OCI-LY7 (cell line): ENCODE measurements at regions not wholly inside any gene's neighbourhood (a gene's known extent, or its start where the extent isn't known, plus 50 kb on each side); places are given as distances from the start of the nearest gene placed in this dataset.

Experiments
- BruUV-seq: library from RNA; stranded (reverse); fragments of 400-500 nt; replicated peaks from 2 replicates; lab custom pipeline; 2021; lab: Mats Ljungman, UMichigan
- CTCF ChIA-PET: fragments of 300-600 bp; sonication (Branson Sonifier 250); formaldehyde crosslinking; loops from one replicate; lab custom pipeline; 2022; ENCODE audit warnings: antibody characterized with exemption; ENCODE audit not compliant: unreplicated experiment; lab: Charles Lee
- POLR2A ChIA-PET: fragments of 300-600 bp; sonication (Branson Sonifier 250); formaldehyde crosslinking; loops from one replicate; lab custom pipeline; 2022; ENCODE audit warnings: antibody characterized with exemption; lab: Charles Lee
- DNase-seq: peaks from one replicate; pipeline ENCODE4 v3.0.0-alpha.2; 2015; ENCODE audit warnings: low spot score
- H2AFZ ChIP-seq: fragments of 200-600 bp; sonication (generic), shearing (Covaris generic); 2 replicates; pipeline ENCODE4 v1.6.1; 2014; ENCODE audit warnings: mild to moderate bottlenecking, antibody characterized with exemption, low read length, moderate library complexity
- H3K27ac ChIP-seq: fragments of 200-600 bp; sonication (generic); 2 replicates; pipeline ENCODE4 v1.5.1; 2014; ENCODE audit warnings: mixed run types, low read depth, mild to moderate bottlenecking, moderate library complexity, low read length, inconsistent platforms; ENCODE audit not compliant: poor library complexity, severe bottlenecking
- H3K36me3 ChIP-seq: fragments of 200-600 bp; sonication (generic); 2 replicates; pipeline ENCODE4 v1.6.1; 2014; ENCODE audit warnings: mild to moderate bottlenecking, antibody characterized with exemption, low read length, moderate library complexity, mixed read lengths; ENCODE audit not compliant: insufficient read depth
- H3K4me1 ChIP-seq: fragments of 200-600 bp; sonication (generic); 2 replicates; pipeline ENCODE4 v1.5.1; 2014; ENCODE audit warnings: mild to moderate bottlenecking, low read length; ENCODE audit not compliant: insufficient read depth, poor library complexity, severe bottlenecking
- H3K4me2 ChIP-seq: fragments of 200-600 bp; sonication (generic); 2 replicates; pipeline ENCODE4 v1.6.1; 2014; ENCODE audit warnings: mild to moderate bottlenecking, low read length
- H3K4me3 ChIP-seq: fragments of 200-600 bp; sonication (generic); 2 replicates; pipeline ENCODE4 v1.5.1; 2014; ENCODE audit warnings: mild to moderate bottlenecking, low read depth, low read length; ENCODE audit not compliant: poor library complexity, severe bottlenecking
- H3K79me2 ChIP-seq: fragments of 200-600 bp; sonication (generic); 2 replicates; pipeline ENCODE4 v1.6.1; 2016; ENCODE audit warnings: low read depth, mild to moderate bottlenecking, low read length, moderate library complexity, mixed read lengths; ENCODE audit not compliant: insufficient read depth
- H3K9me2 ChIP-seq: fragments of 200-600 bp; sonication (generic); 2 replicates; pipeline ENCODE4 v1.6.1; 2016; ENCODE audit warnings: mild to moderate bottlenecking, low read length, mixed read lengths; ENCODE audit not compliant: insufficient read depth
- H3K9me3 ChIP-seq: fragments of 200-600 bp; sonication (generic); 2 replicates; pipeline ENCODE4 v1.6.1; 2014; ENCODE audit warnings: mild to moderate bottlenecking, mixed run types, low read length, mixed read lengths
- H4K20me1 ChIP-seq: fragments of 200-600 bp; sonication (generic); 2 replicates; pipeline ENCODE4 v1.6.1; 2014; ENCODE audit warnings: mild to moderate bottlenecking, antibody characterized with exemption, low read length, moderate library complexity, mixed read lengths; ENCODE audit not compliant: insufficient read depth
- EZH2phosphoT487 ChIP-seq: fragments of 200-600 bp; sonication (generic); IDR thresholded peaks from 2 replicates; pipeline ENCODE4 v1.6.1; 2018; ENCODE audit warnings: low read depth, borderline replicate concordance, mild to moderate bottlenecking, mixed run types, antibody characterized with exemption, low read length, moderate library complexity, mixed read lengths
- intact Hi-C: fragments of 100-400 bp; cut with micrococcal nuclease; formaldehyde crosslinking; loops from one replicate; pipeline ENCODE4 v1.10.0; 2022; ENCODE audit not compliant: unreplicated experiment
- TF ChIP-seq, protein P1 (sequence below): fragments of 200-600 bp; sonication (generic); conservative IDR thresholded peaks from 2 replicates; pipeline ENCODE4 v1.5.1; 2014; ENCODE audit warnings: mild to moderate bottlenecking, antibody characterized with exemption, low read length, moderate library complexity, mixed read lengths

DNA sequence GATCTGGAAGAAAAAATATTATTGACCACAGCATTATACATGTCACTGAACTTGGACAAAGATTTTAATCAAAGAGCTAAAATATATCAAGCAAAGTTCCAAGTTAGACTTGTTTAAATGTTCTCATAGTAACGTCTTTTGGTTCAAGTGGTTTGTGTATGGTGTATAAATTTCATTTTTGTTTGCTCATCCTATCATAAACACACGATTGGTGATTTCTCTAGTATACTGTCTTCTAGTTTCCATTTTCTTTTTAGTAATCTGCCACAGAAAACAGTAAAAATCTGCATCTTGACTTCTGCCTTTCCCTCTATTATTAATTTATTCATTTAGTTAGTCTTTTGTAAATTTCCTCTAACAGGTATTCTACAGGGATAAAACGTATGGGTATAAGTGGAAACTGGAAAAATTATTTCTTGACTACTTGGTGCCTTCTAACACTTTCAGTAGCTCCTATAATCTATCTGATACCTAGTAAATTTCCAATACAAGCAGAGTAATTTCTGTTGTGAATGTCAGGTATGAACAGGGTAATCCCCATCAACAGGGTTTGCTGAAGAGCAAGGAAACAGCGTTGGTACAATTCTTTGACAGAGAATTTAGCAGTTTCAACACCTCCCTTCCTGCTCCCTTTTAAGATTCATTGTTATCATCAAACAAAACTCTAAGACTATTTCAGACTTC lies 268.0 kb downstream of the PTPRC start:
- CTCF ChIA-PET: no interaction called here
- H3K4me3 ChIP-seq: no peak overlapping the region
- H2AFZ ChIP-seq: no peak overlapping the region
- H3K36me3 ChIP-seq: peaks cover 5% of the 10 kb centered on the region
- TF ChIP-seq EZH2phosphoT487: no peak
- TF ChIP-seq, protein P1, sequence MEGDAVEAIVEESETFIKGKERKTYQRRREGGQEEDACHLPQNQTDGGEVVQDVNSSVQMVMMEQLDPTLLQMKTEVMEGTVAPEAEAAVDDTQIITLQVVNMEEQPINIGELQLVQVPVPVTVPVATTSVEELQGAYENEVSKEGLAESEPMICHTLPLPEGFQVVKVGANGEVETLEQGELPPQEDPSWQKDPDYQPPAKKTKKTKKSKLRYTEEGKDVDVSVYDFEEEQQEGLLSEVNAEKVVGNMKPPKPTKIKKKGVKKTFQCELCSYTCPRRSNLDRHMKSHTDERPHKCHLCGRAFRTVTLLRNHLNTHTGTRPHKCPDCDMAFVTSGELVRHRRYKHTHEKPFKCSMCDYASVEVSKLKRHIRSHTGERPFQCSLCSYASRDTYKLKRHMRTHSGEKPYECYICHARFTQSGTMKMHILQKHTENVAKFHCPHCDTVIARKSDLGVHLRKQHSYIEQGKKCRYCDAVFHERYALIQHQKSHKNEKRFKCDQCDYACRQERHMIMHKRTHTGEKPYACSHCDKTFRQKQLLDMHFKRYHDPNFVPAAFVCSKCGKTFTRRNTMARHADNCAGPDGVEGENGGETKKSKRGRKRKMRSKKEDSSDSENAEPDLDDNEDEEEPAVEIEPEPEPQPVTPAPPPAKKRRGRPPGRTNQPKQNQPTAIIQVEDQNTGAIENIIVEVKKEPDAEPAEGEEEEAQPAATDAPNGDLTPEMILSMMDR: no peak
- no peak overlapping the region for H3K4me2 ChIP-seq
- POLR2A ChIA-PET: interaction anchor here (1.0 to 2.1 kb wide), 7 partner anchors 12 to 42 kb away, joined by 3 to 10 read pairs (median 4); no protein-coding TSS in a partner anchor
- intact Hi-C loops: no loop called here
- no peaks in the 10 kb centered on the region for H3K9me3 ChIP-seq
- H3K79me2 ChIP-seq: peaks cover 41% of the 10 kb centered on the region; the same call in 1 of the 2 replicates
- no peaks in the 10 kb centered on the region for H3K4me1 ChIP-seq
- H3K27ac ChIP-seq: no peak overlapping the region
- no peak for DNase-seq
- H3K9me2 ChIP-seq: no peaks in the 10 kb centered on the region
- H4K20me1 ChIP-seq: peaks cover 8% of the 10 kb centered on the region
- no TSS peak for BruUV-seq

DNA sequence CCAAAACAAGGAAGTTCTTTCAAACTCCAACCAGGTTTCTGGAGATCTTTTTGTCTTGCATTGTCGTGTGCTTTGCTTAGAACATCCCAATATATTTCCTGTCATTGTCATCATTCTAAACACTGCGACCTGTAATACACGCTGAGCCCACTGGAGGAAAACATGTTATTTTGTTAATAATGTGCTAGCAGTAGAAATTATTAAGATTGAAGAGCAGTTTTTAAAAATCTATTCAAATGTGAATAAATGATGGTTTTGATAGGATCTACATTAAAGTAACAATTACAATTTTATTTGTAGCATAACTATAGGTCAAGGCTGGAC lies 268.5 kb downstream of the PTPRC start:
- H3K27ac ChIP-seq: no peak overlapping the region
- peaks cover 9% of the 10 kb centered on the region for H3K36me3 ChIP-seq
- no TSS peak for BruUV-seq
- no peak overlapping the region for H3K4me3 ChIP-seq
- no peak overlapping the region for H2AFZ ChIP-seq
- H3K9me2 ChIP-seq: no peaks in the 10 kb centered on the region
- H3K4me1 ChIP-seq: no peaks in the 10 kb centered on the region
- H4K20me1 ChIP-seq: peaks cover 8% of the 10 kb centered on the region
- CTCF ChIA-PET: no interaction called here
- H3K79me2 ChIP-seq: peaks cover 38% of the 10 kb centered on the region; the same call in 1 of the 2 replicates
- H3K9me3 ChIP-seq: no peaks in the 10 kb centered on the region
- intact Hi-C loops: no loop called here
- no peak for DNase-seq
- no peak for TF ChIP-seq EZH2phosphoT487
- TF ChIP-seq, protein P1: no peak
- POLR2A ChIA-PET: interaction anchor here (1.5 to 1.6 kb wide), 2 partner anchors 13 to 18 kb away, joined by 3 to 10 read pairs; no protein-coding TSS in a partner anchor
- no peak overlapping the region for H3K4me2 ChIP-seq

DNA sequence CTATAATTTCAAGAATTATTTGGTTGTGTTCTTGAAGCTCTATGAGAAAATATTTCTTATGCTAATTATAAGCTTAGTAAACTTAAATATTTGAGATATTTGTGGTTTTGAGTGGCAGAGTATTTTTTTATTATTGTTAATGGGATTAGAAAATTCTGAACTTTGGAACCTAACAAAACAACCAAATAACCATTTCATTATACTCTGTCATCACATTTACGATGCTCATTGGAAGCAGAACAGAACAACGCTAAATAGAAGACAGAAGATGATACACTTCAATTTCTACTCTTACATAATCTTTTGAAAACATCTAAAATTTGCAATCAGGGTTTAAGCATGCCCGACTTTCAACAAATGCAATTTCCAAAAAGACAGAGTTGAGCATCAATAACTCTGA lies 270.2 kb downstream of the PTPRC start:
- Histone ChIP-seq H3K36me3 (peaks cover 22% of the 10 kb centered on the region), H3K27ac (no peak overlapping the region), H4K20me1 (no peaks in the 10 kb centered on the region), H3K4me2 (no peak overlapping the region), H3K79me2 (peaks cover 38% of the 10 kb centered on the region; the same call in 1 of the 2 replicates), H3K9me3 (no peaks in the 10 kb centered on the region), H3K4me3 (no peak overlapping the region), H2AFZ (no peak overlapping the region), H3K9me2 (no peaks in the 10 kb centered on the region), H3K4me1 (no peaks in the 10 kb centered on the region)
- no TSS peak for BruUV-seq
- ChIA-PET POLR2A (interaction anchor here (0.6 to 1.6 kb wide), 2 partner anchors 10 to 28 kb away, joined by 3 to 6 read pairs; no protein-coding TSS in a partner anchor), CTCF (no interaction called here)
- TF ChIP-seq, protein P1: no peak
- no peak for TF ChIP-seq EZH2phosphoT487
- no peak for DNase-seq
- intact Hi-C loops: no loop called here
